T47D (cell line): ENCODE measurements at regions not wholly inside any gene's neighbourhood (a gene's known extent, or its start where the extent isn't known, plus 50 kb on each side); places are given as distances from the start of the nearest gene placed in this dataset.

ENCODE experiments used
- DNase-seq, 2 experiments: peaks; one replicate each; pipeline versions ENCODE4 v3.0.0 to v3.0.0-alpha.2; 2011 to 2012; ENCODE audit warnings: low read depth in 1 of 2, low spot score in 1 of 2
- JUND ChIP-seq: IDR thresholded peaks from 2 replicates; pipeline ENCODE4 v1.6.1; 2012; ENCODE audit warnings: low read depth
- in situ Hi-C: cut with HindIII; loops from 2 replicates; pipeline ENCODE4 v1.10.0; 2016; ENCODE audit warnings: low sequenced_read_pairs, low pct_unique_long_range_greater_than_20kb

- TF ChIP-seq JUND = no peak
- DNase-seq = no peak
- in situ Hi-C loops = no loop called here
Measured at GRCh38 chr9:85421641-85422040, 320.1 kb downstream of the AGTPBP1 start.

- no peak for DNase-seq
- TF ChIP-seq JUND = no peak
- in situ Hi-C loops = no loop called here
Measured at GRCh38 chr9:85420750-85421149, 321.0 kb downstream of the AGTPBP1 start.

GRCh38 chr9:85417674-85418073 is 324.1 kb downstream of the AGTPBP1 start:
- TF ChIP-seq JUND = no peak
- no peak for DNase-seq
- in situ Hi-C loops = no loop called here

GRCh38 chr9:85416715-85417114 is 325.0 kb downstream of the AGTPBP1 start:
- no peak for TF ChIP-seq JUND
- DNase-seq = no peak
- in situ Hi-C loops = no loop called here

GRCh38 chr9:85414390-85414789 is 327.4 kb downstream of the AGTPBP1 start:
- no peak for TF ChIP-seq JUND
- in situ Hi-C loops = no loop called here
- DNase-seq = no peak

- in situ Hi-C loops = no loop called here
- no peak for TF ChIP-seq JUND
- peak in 1 of 2 experiments; percentile 53 for DNase-seq
Measured at GRCh38 chr9:85408494-85408893, 333.3 kb downstream of the AGTPBP1 start.

GRCh38 chr9:85405566-85405950 is 336.2 kb downstream of the AGTPBP1 start:
- DNase-seq = no peak
- TF ChIP-seq JUND = no peak
- in situ Hi-C loops = no loop called here

GRCh38 chr9:85404911-85405565 is 336.7 kb downstream of the AGTPBP1 start:
- no peak for TF ChIP-seq JUND
- in situ Hi-C loops = no loop called here
- no peak for DNase-seq

GRCh38 chr9:85402551-85402950 is 339.2 kb downstream of the AGTPBP1 start:
- in situ Hi-C loops = no loop called here
- no peak for TF ChIP-seq JUND
- DNase-seq = no peak

GRCh38 chr9:85401998-85402397 is 339.8 kb downstream of the AGTPBP1 start:
- in situ Hi-C loops = no loop called here
- DNase-seq = no peak
- no peak for TF ChIP-seq JUND

- in situ Hi-C loops = no loop called here
- DNase-seq = no peak
- TF ChIP-seq JUND = no peak
Measured at GRCh38 chr9:85397005-85397404, 344.7 kb downstream of the AGTPBP1 start.

- in situ Hi-C loops = no loop called here
- no peak for TF ChIP-seq JUND
- peak in 1 of 2 experiments; percentile 41 for DNase-seq
Measured at GRCh38 chr9:85392260-85392659, 349.5 kb downstream of the AGTPBP1 start.

- no peak for TF ChIP-seq JUND
- no peak for DNase-seq
- in situ Hi-C loops = no loop called here
Measured at GRCh38 chr9:85377731-85378289, 363.9 kb downstream of the AGTPBP1 start.

GRCh38 chr9:85368781-85369180 is 373.0 kb downstream of the AGTPBP1 start:
- DNase-seq = no peak
- in situ Hi-C loops = no loop called here

More at GRCh38 chr9:85368781-85369180, 373.0 kb downstream of the AGTPBP1 start:
- no peak for TF ChIP-seq JUND
